Keratinocyte (primary cell): ENCODE measurements at regions not wholly inside any gene's neighbourhood (a gene's known extent, or its start where the extent isn't known, plus 50 kb on each side); places are given as distances from the start of the nearest gene placed in this dataset.

ENCODE experiments used
- DNase-seq: peaks from one replicate; pipeline ENCODE4 v3.0.0-alpha.2; 2011; ENCODE audit warnings: low read depth, missing footprints, low spot score
- FAIRE-seq: peaks from 2 replicates; lab custom pipeline; 2011; peaks lifted over from hg19 to GRCh38; lab: Jason Lieb, UNC
- H2AFZ ChIP-seq: 2 replicates; pipeline ENCODE4 v1.6.0; 2012; ENCODE audit warnings: low read length, control low read depth, inconsistent platforms; ENCODE audit not compliant: control insufficient read depth
- H3K27ac ChIP-seq: 2 replicates; pipeline ENCODE4 v1.5.1; 2011; ENCODE audit warnings: low read length; ENCODE audit not compliant: control insufficient read depth, insufficient read depth
- H3K27me3 ChIP-seq: 3 replicates; pipeline ENCODE4 v1.6.0; 2011; ENCODE audit warnings: low read length; ENCODE audit not compliant: control insufficient read depth, insufficient read depth; ENCODE audit errors: extremely low read depth
- H3K36me3 ChIP-seq, 2 experiments: 2 replicates in 1 of 2; 3 replicates in 1 of 2; pipeline ENCODE4 v1.5.1; 2011; ENCODE audit warnings: low read length in 2 of 2, mild to moderate bottlenecking in 1 of 2; ENCODE audit not compliant: control insufficient read depth in 2 of 2, insufficient read depth in 2 of 2; ENCODE audit errors: extremely low read depth in 1 of 2
- H3K4me1 ChIP-seq: 3 replicates; pipeline ENCODE4 v1.5.1; 2011; ENCODE audit warnings: low read length; ENCODE audit not compliant: control insufficient read depth, insufficient read depth; ENCODE audit errors: extremely low read depth
- H3K4me2 ChIP-seq: 3 replicates; pipeline ENCODE4 v1.6.0; 2011; ENCODE audit warnings: low read depth, low read length; ENCODE audit not compliant: control insufficient read depth, insufficient read depth; ENCODE audit errors: extremely low read depth
- H3K4me3 ChIP-seq, 3 experiments: fragments of 200-600 bp in 1 of 3; sonication (generic) in 1 of 3; 2 replicates in 2 of 3; 3 replicates in 1 of 3; pipeline ENCODE4 v1.5.1; 2011 to 2016; ENCODE audit warnings: low read length in 3 of 3, mild to moderate bottlenecking in 3 of 3, control low read depth in 2 of 3, inconsistent platforms in 1 of 3, low read depth in 1 of 3, mixed read lengths in 1 of 3, mixed run types in 1 of 3, moderate library complexity in 1 of 3; ENCODE audit not compliant: control insufficient read depth in 2 of 3, insufficient read depth in 2 of 3; ENCODE audit errors: extremely low read depth in 1 of 3
- H3K79me2 ChIP-seq: 2 replicates; pipeline ENCODE4 v1.6.0; 2012; ENCODE audit warnings: low read length; ENCODE audit not compliant: control insufficient read depth, insufficient read depth
- H3K9ac ChIP-seq: 3 replicates; pipeline ENCODE4 v1.6.0; 2011; ENCODE audit warnings: low read length; ENCODE audit not compliant: control insufficient read depth, insufficient read depth; ENCODE audit errors: extremely low read depth
- H3K9me1 ChIP-seq: 3 replicates; pipeline ENCODE4 v1.6.0; 2011; ENCODE audit warnings: low read length; ENCODE audit not compliant: control insufficient read depth, insufficient read depth; ENCODE audit errors: extremely low read depth
- H3K9me3 ChIP-seq: 2 replicates; pipeline ENCODE4 v1.5.1; 2012; ENCODE audit warnings: low read depth, low read length; ENCODE audit not compliant: control insufficient read depth
- H4K20me1 ChIP-seq: 3 replicates; pipeline ENCODE4 v1.6.0; 2011; ENCODE audit warnings: low read length; ENCODE audit not compliant: control insufficient read depth, insufficient read depth; ENCODE audit errors: extremely low read depth
- CTCF ChIP-seq, 3 experiments: IDR thresholded peaks in 1 of 3; conservative IDR thresholded peaks in 1 of 3; optimal IDR thresholded peaks in 1 of 3; 2 replicates in 2 of 3; 3 replicates in 1 of 3; pipeline versions ENCODE3 to v1.5.1; 2011; ENCODE audit warnings: low read length in 3 of 3, mild to moderate bottlenecking in 3 of 3, moderate library complexity in 2 of 3, control low read depth in 1 of 3, inconsistent platforms in 1 of 3; ENCODE audit not compliant: insufficient read depth in 2 of 3; ENCODE audit errors: extremely low read depth in 1 of 3
- EZH2 ChIP-seq: IDR thresholded peaks from one replicate; pipeline ENCODE4 v1.6.1; 2012; ENCODE audit warnings: inconsistent platforms, mild to moderate bottlenecking, low read length, moderate library complexity
- dilution Hi-C: fragments of 300-500 bp; cut with MboI; formaldehyde crosslinking; loops from one replicate; pipeline ENCODE4 v1.7.0; 2020; ENCODE audit warnings: low sequenced_read_pairs; ENCODE audit not compliant: extremely low pct_ligation_motif_present

DNA sequence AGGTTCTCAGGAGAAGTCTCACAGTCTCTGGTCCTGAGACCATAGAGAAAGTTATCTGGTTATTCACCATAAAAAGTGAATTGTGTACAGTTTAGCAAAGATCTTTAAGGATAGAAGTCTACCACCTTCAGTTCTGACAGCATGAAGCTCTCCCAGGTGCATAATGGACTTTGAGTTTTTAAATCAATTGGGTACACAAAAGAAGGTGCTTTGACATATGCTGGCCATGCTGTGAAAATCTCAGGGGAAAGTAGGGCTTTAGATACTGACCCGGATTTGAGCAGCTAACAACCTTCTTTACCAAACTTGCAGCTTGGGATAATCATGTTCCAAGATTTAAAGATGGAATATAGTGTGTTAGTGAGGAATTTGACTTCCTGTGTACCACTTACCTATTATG, 264.2 kb downstream of the ZSWIM6 start:
- no peaks in the 10 kb centered on the region for H3K4me1 ChIP-seq
- H2AFZ ChIP-seq: no peak overlapping the region
- H3K9me1 ChIP-seq: no peaks in the 10 kb centered on the region
- dilution Hi-C loops: no loop called here
- H3K79me2 ChIP-seq: no peaks in the 10 kb centered on the region
- FAIRE-seq: no peak
- H3K4me2 ChIP-seq: no peak overlapping the region
- no peaks in the 10 kb centered on the region for H3K9me3 ChIP-seq
- no peak overlapping the region for H3K27ac ChIP-seq
- peaks cover 6% of the 10 kb centered on the region for H3K27me3 ChIP-seq
- H4K20me1 ChIP-seq: no peaks in the 10 kb centered on the region
- no peak for TF ChIP-seq EZH2
- TF ChIP-seq CTCF (optimal IDR thresholded peaks at IDR 0.05 in 1 of 3, IDR thresholded peaks at IDR 0.05 in 1 of 3, conservative IDR thresholded peaks at IDR 0.05 in 1 of 3; ENCODE audit: extremely low read depth in 1 of 3, insufficient read depth in 2 of 3, low read length in 3 of 3): no peak
- H3K4me3 ChIP-seq: no peak overlapping the region
- H3K36me3 ChIP-seq: no peaks in the 10 kb centered on the region
- no peak overlapping the region for H3K9ac ChIP-seq
- no peak for DNase-seq

- DNase-seq: no peak
- TF ChIP-seq EZH2 (no peak), CTCF (optimal IDR thresholded peaks at IDR 0.05 in 1 of 3, IDR thresholded peaks at IDR 0.05 in 1 of 3, conservative IDR thresholded peaks at IDR 0.05 in 1 of 3; ENCODE audit: extremely low read depth in 1 of 3, insufficient read depth in 2 of 3, low read length in 3 of 3) (no peak)
- Histone ChIP-seq H2AFZ (no peak overlapping the region), H3K27me3 (peaks cover 6% of the 10 kb centered on the region), H3K36me3 (no peaks in the 10 kb centered on the region), H3K9me3 (no peaks in the 10 kb centered on the region), H3K4me2 (no peak overlapping the region), H3K9me1 (no peaks in the 10 kb centered on the region), H3K4me3 (no peak overlapping the region), H3K4me1 (no peaks in the 10 kb centered on the region), H3K9ac (no peak overlapping the region), H3K27ac (no peak overlapping the region), H3K79me2 (no peaks in the 10 kb centered on the region), H4K20me1 (no peaks in the 10 kb centered on the region)
- dilution Hi-C loops: no loop called here
- no peak for FAIRE-seq
Observed at GRCh38 chr5:61597684-61598083, 265.6 kb downstream of the ZSWIM6 start.
